SK-MEL-5 (cell line): ENCODE measurements at regions not wholly inside any gene's neighbourhood (a gene's known extent, or its start where the extent isn't known, plus 50 kb on each side); places are given as distances from the start of the nearest gene placed in this dataset.

Source experiments
- DNase-seq: peaks from one replicate; pipeline ENCODE4 v3.0.0-alpha.2; 2016; ENCODE audit warnings: low read depth, low spot score
- in situ Hi-C: cut with HindIII; loops from 2 replicates; pipeline ENCODE4 v1.10.0; 2016; ENCODE audit warnings: low sequenced_read_pairs, high pct_unique_total_duplicates, low pct_unique_long_range_greater_than_20kb

- in situ Hi-C loops: no loop called here
- DNase-seq: no peak
Measured at GRCh38 chr3:21357241-21357640, 393.8 kb downstream of the ZNF385D start.

DNA sequence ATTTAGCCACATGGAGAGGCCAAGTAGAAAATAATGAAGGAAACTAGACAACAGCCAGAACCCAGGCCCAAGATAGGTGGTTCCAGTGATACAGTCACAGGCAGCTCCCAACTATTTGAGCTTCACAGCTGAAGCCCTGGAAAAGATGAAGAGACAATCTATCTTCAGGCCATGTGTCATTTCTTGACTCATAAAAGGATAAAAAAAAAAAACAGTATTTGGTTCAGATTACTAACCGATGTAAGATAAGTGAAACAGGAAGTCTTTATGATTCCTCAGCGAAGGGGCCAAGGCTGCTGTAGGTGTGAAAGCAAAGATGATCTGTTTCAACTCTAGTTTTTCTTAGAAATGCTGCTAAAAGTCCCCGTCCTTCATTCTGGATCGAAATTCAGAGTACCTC is 394.6 kb downstream of the ZNF385D start:
- in situ Hi-C loops: no loop called here
- DNase-seq: no peak

GRCh38 chr3:21345382-21345976 is 405.5 kb downstream of the ZNF385D start:
- in situ Hi-C loops: no loop called here

DNA sequence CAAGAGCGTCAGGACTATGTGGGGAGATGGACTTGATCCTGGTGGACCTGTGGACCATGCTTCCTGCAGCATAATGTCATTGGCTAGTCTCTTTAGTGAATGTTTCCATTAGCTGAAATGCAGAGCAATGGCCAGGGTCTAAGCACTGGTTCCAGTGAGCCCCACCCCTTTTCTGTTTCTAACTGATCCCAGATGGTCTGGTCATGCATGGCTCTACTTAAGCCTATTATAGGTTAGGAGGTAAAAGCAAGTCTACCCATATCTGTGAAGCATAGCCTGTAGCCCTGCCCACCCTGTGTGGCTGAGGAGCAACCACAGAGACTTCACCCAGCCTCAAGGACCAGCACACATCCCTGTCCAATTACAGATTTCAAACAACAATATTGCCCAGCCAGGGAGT is 419.2 kb downstream of the ZNF385D start:
- in situ Hi-C loops: no loop called here
- DNase-seq: no peak

More at GRCh38 chr3:21345382-21345976, 405.5 kb downstream of the ZNF385D start:
- no peak for DNase-seq

DNA sequence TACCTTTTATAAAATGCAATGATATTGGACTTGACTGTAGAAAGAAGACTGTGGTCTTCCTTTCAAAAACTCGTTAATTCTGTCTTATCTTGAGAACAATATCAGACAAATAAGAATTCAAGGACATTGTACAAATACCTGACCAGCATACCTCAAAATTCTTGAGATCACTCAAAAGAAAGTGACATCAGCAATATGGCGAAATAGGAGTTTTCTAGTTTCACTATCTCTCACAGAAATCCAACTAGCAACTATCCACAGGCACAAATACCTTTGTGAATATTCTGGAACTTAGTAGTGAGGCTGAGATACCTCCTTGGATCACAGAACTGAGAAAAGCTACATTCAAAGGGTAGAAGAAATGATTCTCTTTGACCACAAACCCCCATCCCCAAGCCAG is 419.7 kb downstream of the ZNF385D start:
- in situ Hi-C loops: no loop called here

DNA sequence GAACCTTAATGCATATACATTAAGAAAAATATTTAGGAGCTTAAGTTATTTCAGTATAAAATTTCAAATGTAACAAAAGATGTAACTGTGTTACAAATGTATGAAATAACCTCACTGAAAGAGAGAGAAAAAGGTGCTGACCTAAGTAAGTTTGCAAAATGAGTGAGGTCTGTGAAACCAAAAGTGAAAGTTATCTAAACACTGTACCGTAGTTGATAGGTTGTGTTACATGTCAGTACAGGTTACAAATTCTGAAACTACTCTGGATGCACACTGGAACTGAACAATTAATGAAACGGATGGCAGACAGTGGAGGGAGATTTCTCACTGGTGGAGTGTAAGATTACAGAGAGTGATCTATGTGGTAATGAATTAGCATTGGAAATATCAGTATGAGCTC is 420.7 kb downstream of the ZNF385D start:
- DNase-seq: no peak
- in situ Hi-C loops: no loop called here

More for the DNA sequence above, 419.7 kb downstream of the ZNF385D start:
- no peak for DNase-seq

DNA sequence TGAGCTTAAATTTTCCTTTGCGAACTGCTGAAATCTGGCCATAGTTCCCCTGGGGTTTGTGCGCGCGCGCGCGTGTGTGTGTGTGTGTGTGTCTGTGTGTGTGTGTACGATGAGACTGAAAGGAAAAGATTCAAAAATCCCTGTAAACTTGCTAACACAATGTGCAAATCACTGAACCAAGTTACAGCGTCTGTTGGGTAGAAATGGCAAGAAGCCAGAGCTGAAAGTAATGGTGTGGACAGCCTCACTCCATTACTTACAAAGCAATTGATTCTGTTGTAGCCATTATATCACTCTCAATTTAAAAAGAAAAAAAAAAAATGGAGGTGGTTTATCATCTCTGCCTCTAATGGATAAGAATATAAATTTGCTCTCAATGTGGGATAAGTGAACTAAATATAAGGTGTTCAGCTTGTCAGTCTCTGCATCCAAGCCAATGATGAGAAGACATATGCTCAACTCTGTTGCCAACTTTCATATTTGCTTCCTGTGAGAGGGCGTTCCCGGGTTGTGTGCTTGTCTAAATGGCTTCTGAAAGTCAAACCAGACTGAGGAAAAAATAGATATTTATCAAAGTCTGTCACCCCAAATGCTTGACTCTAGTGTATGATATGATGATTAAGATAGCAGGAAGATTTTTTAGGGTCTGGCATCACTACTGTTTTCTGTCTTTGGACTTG is 422.2 kb downstream of the ZNF385D start:
- in situ Hi-C loops: no loop called here
- no peak for DNase-seq

DNA sequence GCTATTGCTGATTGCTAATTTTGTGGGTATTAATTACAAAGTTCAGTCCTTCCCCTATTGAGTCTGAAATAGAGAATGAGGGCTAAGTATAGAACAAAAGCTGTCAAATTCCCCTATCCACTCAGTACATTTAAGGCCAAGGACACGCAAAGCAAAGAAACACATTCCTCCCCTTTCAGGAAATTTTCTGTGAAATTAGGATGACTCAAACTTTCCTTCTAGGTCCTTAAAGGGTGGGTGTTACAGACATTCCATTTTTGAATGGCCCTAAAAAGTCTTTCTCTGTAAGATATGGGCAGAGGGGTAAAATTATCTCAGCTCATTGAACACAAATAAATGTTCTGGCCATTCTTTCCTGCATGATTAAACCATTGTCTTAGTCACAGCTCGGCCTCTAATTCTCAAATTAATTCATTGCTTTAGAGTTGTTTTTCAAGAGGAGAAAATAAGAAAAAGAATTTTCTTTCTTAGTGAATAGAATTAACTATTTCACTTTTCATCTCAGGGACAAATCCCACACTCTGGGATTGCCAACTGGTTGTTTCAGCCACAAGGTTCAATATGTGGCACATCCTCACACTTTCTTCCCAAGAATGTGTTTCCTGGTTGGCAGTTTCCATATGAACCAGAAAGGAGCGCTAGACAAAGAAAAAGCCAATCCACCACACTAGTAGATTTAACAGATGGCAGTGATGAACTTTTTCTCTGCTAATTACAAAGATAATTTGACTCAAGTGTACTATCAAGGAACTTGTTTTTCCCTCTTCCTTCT is 424.1 kb downstream of the ZNF385D start:
- in situ Hi-C loops: no loop called here
- DNase-seq: no peak

DNA sequence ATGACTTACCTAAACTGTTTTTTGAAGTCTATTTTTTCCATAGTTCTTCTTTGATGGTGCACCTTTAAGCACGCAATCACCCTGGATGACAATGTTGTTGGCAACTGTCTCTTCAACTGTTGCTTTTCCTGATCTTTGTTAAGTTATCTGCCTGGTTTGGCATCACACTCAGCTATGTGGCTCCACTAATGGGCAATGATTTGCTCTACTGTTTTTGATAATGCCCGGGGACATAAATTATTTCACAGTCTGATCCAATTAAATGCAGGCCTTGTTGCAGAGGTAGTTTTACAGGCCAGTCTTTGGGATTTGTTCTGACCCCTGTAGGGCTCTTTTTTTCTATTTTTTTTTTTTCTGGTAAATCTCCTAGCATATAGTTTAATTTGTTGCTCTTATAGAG is 436.3 kb downstream of the ZNF385D start:
- in situ Hi-C loops: no loop called here
- DNase-seq: no peak

DNA sequence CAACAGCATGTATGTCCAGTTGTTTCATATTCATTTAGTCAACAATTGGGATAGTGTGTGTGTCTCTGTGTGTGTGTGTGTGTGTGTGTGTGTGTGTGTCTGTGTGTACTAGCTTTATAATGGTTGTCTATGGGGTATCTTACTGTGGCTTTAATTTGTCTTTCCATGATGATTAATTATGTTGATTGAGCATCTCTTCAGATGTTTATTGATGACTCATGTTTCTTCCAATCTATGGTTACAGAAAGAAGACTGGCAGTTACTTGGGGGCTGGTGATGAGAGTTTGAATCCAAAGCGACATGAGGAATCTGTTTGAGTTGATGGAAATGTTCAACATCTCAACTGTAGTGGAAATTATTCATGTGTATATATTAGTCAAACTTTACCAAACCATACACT is 440.1 kb downstream of the ZNF385D start:
- no peak for DNase-seq
- in situ Hi-C loops: no loop called here

DNA sequence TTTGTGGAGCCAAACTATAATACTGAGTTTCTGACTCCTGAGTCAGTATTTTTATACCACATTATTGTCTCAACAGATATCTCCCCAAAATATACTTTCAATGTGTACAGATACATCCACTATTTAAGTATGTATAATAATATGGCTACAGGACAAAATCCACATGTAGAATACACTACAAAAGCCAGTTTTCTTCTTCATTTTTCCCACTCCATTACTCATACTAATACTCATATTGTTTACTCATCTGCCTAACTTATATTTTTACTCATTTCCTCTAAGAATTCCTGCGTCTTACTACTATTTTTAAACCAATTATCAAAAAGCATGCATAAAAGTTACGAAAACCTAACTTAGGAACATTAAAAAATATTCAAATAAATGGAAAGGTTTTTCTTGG is 440.8 kb downstream of the ZNF385D start:
- in situ Hi-C loops: no loop called here
- DNase-seq: no peak

GRCh38 chr3:21297304-21297703 is 453.7 kb downstream of the ZNF385D start:
- no peak for DNase-seq
- in situ Hi-C loops: no loop called here

DNA sequence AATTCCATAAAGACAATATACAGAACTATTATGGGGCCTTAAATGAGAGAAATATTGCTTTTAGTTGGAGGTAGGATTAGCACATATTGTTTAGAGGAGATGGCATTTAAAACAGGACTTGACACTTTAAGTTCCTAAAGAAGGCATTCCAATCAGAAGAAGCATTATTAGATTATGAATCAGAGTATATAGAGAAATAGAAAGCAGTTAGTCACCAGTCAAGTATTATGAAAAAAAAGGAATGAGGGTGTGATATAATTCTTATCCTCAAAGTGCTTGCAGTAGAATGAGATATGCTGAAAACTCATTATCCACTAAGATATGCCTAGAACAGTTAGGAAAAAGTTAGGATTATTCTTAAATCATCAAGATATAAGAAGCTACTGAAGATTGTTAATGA is 456.2 kb downstream of the ZNF385D start:
- no peak for DNase-seq
- in situ Hi-C loops: no loop called here

DNA sequence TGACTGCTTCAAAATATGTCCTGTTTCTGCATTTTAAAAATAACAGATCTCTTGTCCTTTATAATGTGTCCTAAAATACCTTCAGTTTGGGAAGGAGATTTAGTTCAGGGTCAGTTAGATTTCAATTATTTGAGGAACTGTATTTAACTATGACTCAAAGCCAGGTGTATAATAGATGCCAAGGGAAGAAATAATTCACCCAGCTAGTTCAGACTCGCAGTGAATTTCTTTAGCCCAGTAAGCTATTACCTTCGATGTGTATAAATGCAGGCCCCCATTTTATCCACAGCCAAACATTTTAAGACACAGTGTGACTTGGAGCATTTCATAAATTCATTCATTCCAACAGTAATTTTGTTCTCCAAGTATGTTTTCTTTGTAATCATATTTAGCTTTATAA is 458.0 kb downstream of the ZNF385D start:
- in situ Hi-C loops: no loop called here
- DNase-seq: no peak

DNA sequence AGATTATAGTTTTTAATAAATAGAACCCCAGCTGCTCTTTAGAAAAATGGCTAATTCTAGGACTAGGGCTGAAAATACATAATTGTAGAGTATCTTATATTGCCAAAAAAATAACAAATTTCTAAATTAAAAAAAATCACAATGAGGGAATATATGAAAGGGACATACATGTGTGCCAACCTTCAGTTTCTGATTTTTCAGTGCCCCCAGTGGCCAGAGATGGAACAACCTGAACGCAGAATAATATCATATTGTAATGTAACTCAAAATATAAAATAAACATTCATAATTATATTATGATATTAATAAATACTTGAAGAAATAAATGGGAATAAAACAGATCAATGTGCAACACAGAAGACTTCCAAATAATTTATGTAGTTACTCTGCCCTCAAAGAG is 460.5 kb downstream of the ZNF385D start:
- peak; percentile 29 for DNase-seq
- in situ Hi-C loops: no loop called here

DNA sequence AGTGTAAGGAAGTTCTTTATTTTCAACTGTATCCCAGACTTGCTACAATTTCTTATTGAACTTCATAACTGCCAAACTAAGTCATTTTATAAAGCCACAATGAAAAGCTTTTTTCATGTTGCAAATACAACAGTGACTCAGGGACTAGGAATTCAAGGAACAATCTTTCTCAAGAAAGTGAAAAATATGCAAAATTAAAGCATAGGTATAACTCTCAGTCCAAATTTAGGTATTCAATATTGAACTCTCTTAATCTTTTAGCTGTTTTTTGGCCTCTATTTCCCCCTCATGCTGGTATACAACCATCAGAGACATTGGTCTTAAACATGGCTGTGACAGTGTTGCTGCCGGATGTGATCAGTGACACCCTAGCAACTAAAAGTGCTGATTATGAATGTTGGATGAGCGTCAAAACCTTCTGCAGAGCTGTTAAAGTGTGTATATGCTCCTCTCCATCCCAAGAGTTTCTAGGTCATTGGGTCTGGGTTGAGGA is 476.9 kb downstream of the ZNF385D start:
- in situ Hi-C loops: no loop called here
- DNase-seq: no peak

GRCh38 chr3:21273259-21274025 is 477.6 kb downstream of the ZNF385D start:
- in situ Hi-C loops: no loop called here
- DNase-seq: no peak

GRCh38 chr3:21271606-21272016 is 479.4 kb downstream of the ZNF385D start:
- in situ Hi-C loops: no loop called here

More at GRCh38 chr3:21271606-21272016, 479.4 kb downstream of the ZNF385D start:
- DNase-seq: no peak
